Lower leg skin (tissue), 3 donors: ENCODE measurements at regions not wholly inside any gene's neighbourhood (a gene's known extent, or its start where the extent isn't known, plus 50 kb on each side); places are given as distances from the start of the nearest gene placed in this dataset.

Experiments used
- CTCF ChIP-seq, 3 donors: fragments of 450-650 bp; IDR thresholded peaks; one replicate each; pipeline ENCODE4 v1.5.1; 2016; ENCODE audit warnings: antibody characterized with exemption in 3 of 3, mild to moderate bottlenecking in 3 of 3, moderate library complexity in 2 of 3
- POLR2A ChIP-seq, 2 donors: fragments of 450-650 bp; IDR thresholded peaks; one replicate each; pipeline ENCODE4 v1.6.1; 2016 to 2017; ENCODE audit warnings: antibody characterized with exemption in 2 of 2, mild to moderate bottlenecking in 1 of 2, moderate library complexity in 1 of 2

- TF ChIP-seq CTCF (IDR thresholded peaks at IDR 0.05): no peak
- no peak for TF ChIP-seq POLR2A (IDR thresholded peaks at IDR 0.05)
These were observed 74.0 kb upstream of the PLSCR5 start for GRCh38 chr3:146679191-146679590.
